K562 (cell line): ENCODE measurements at regions not wholly inside any gene's neighbourhood (a gene's known extent, or its start where the extent isn't known, plus 50 kb on each side); places are given as distances from the start of the nearest gene placed in this dataset.

Experiments
- ATAC-seq: fragments of 200-7000 bp; cut with Tn5 transposase; 3 replicates; pipeline ENCODE4 v1.9.1; 2020; ENCODE audit warnings: moderate library complexity
- BruUV-seq: library from RNA; stranded (reverse); fragments of 400-500 nt; replicated peaks from 2 replicates; lab custom pipeline; 2021; lab: Mats Ljungman, UMichigan
- CTCF ChIA-PET: fragments of 300-600 bp; formaldehyde crosslinking; extraction: SDS; loops from one replicate; lab custom pipeline; 2021; ENCODE audit warnings: low intra/inter-chr PET ratio; lab: Yijun Ruan, JAX
- POLR2A ChIA-PET: fragments of 300-600, 350-650 bp; sonication (Branson Sonifier 250); formaldehyde crosslinking; extraction: SDS; loops from one replicate; lab custom pipeline; 2021; ENCODE audit warnings: antibody characterized with exemption, inconsistent platforms; lab: Yijun Ruan, JAX
- DNase-seq, 4 experiments: peaks; one replicate each; pipeline versions ENCODE4 v3.0.0 to v3.0.0-alpha.2; 2011 to 2018; ENCODE audit warnings: low spot score in 3 of 4, mixed read lengths in 3 of 4; ENCODE audit errors: extremely low read depth in 1 of 4
- FAIRE-seq: peaks from 2 replicates; lab custom pipeline; 2011; peaks lifted over from hg19 to GRCh38; lab: Jason Lieb, UNC
- H2AFZ ChIP-seq: 2 replicates; pipeline ENCODE4 v1.6.0; 2011; ENCODE audit warnings: low read depth, low read length, control low read depth, inconsistent platforms
- H3K27ac ChIP-seq: fragments of 200-600 bp; 3 replicates; pipeline ENCODE4 v1.8.0; 2011; ENCODE audit warnings: low read depth, mild to moderate bottlenecking, control low read depth, inconsistent platforms, low read length, moderate library complexity, mixed read lengths; ENCODE audit errors: extremely low read depth
- H3K27me3 ChIP-seq, 2 experiments: fragments of 300-600 bp in 1 of 2; 2 replicates in 1 of 2; 3 replicates in 1 of 2; pipeline versions ENCODE4 v1.6.0 to v1.8.0; 2011; ENCODE audit warnings: inconsistent platforms in 2 of 2, low read length in 2 of 2, mild to moderate bottlenecking in 1 of 2, mixed read lengths in 1 of 2, moderate library complexity in 1 of 2; ENCODE audit not compliant: control insufficient read depth in 2 of 2, insufficient read depth in 2 of 2
- H3K36me3 ChIP-seq: fragments of 300-600 bp; 3 replicates; pipeline ENCODE4 v1.8.0; 2011; ENCODE audit warnings: mild to moderate bottlenecking, low read length, inconsistent platforms; ENCODE audit not compliant: control insufficient read depth, insufficient read depth
- H3K4me1 ChIP-seq, 2 experiments: fragments of 200-600 bp in 1 of 2; replicated peaks in 1 of 2; 2 replicates in 1 of 2; 3 replicates in 1 of 2; pipeline versions ENCODE4 v1.5.1 to v1.8.0; 2011; ENCODE audit warnings: inconsistent platforms in 2 of 2, low read length in 2 of 2, mild to moderate bottlenecking in 1 of 2, mixed read lengths in 1 of 2, moderate library complexity in 1 of 2; ENCODE audit not compliant: control insufficient read depth in 2 of 2, insufficient read depth in 2 of 2
- H3K4me2 ChIP-seq: 2 replicates; pipeline ENCODE4 v1.6.1; 2011; ENCODE audit warnings: low read length, control low read depth, inconsistent platforms, mixed read lengths; ENCODE audit not compliant: insufficient read depth
- H3K4me3 ChIP-seq: fragments of 200-600 bp; sonication (generic), shearing (Covaris generic); 2 replicates; pipeline ENCODE4 v1.5.1; 2016; ENCODE audit warnings: control low read depth, inconsistent platforms
- H3K79me2 ChIP-seq: fragments of 200-600 bp; 3 replicates; pipeline ENCODE4 v1.8.0; 2011; ENCODE audit warnings: low read length, inconsistent platforms; ENCODE audit not compliant: control insufficient read depth, insufficient read depth
- H3K9ac ChIP-seq, 2 experiments: 2 replicates each; pipeline versions ENCODE4 v1.6.0 to v1.6.1; 2011; ENCODE audit warnings: low read depth in 2 of 2, low read length in 2 of 2, control low read depth in 1 of 2, inconsistent platforms in 1 of 2, mild to moderate bottlenecking in 1 of 2, mixed read lengths in 1 of 2; ENCODE audit not compliant: insufficient read depth in 1 of 2
- H3K9me1 ChIP-seq: one replicate; pipeline ENCODE4 v1.6.0; 2011; ENCODE audit warnings: inconsistent platforms, mild to moderate bottlenecking, low read length, moderate library complexity; ENCODE audit not compliant: control insufficient read depth, insufficient read depth
- H3K9me3 ChIP-seq: replicated peaks from 2 replicates; pipeline ENCODE4 v1.5.1; 2011; ENCODE audit warnings: low read depth, low read length, inconsistent platforms; ENCODE audit not compliant: control insufficient read depth, insufficient read depth
- H4K20me1 ChIP-seq: replicated peaks from 2 replicates; pipeline ENCODE4 v1.6.1; 2011; ENCODE audit warnings: low read length, inconsistent platforms, mixed read lengths; ENCODE audit not compliant: control insufficient read depth, insufficient read depth
- ARHGAP35 ChIP-seq: fragments of 450-650 bp; IDR thresholded peaks from 2 replicates; pipeline ENCODE4 v1.6.1; 2018; ENCODE audit not compliant: partially characterized antibody
- HNRNPK ChIP-seq: fragments of 200-400 bp; formaldehyde crosslinking; IDR thresholded peaks from one replicate; pipeline ENCODE4 v1.6.1; 2018; ENCODE audit warnings: mild to moderate bottlenecking, low read depth, low read length; ENCODE audit not compliant: poor library complexity, severe bottlenecking
- PTRF ChIP-seq: fragments of 450-650 bp; IDR thresholded peaks from 2 replicates; pipeline ENCODE4 v1.6.1; 2016; ENCODE audit warnings: mild to moderate bottlenecking, missing genetic modification characterization, missing compliant biosample characterization
- SMAD2 ChIP-seq: fragments of 150-350 bp; IDR thresholded peaks from 2 replicates; pipeline ENCODE4 v1.6.1; 2014; ENCODE audit warnings: low read depth, mild to moderate bottlenecking, low read length
- ZC3H4 ChIP-seq: sonication (generic); formaldehyde crosslinking; IDR thresholded peaks from 2 replicates; pipeline ENCODE4 v1.9.0; 2021; ENCODE audit warnings: missing genetic modification reagents, borderline replicate concordance
- WGBS: fragments of 100-300 bp; shearing (Covaris generic); methylation state at CpG from one replicate; pipeline ENCODE4 v1.1.6; 2016; ENCODE audit warnings: low coverage, mixed read lengths; ENCODE audit not compliant: insufficient coverage; ENCODE audit errors: missing lambda C conversion rate; 5-methylcytosine and 5-hydroxymethylcytosine counted together
- in situ Hi-C: fragments of 300-500 bp; cut with MboI; formaldehyde crosslinking; loops from 4 replicates; pipeline ENCODE4 v1.15.0; 2018; ENCODE audit warnings: inconsistent platforms, mixed read lengths
- intact Hi-C: fragments of 100-400 bp; cut with micrococcal nuclease; formaldehyde crosslinking; loops from 2 replicates; pipeline ENCODE4 v1.14.2; 2022
- TF ChIP-seq, protein P1 (sequence below): sonication (generic); formaldehyde crosslinking; IDR thresholded peaks from 2 replicates; pipeline ENCODE4 v1.8.0; 2023; ENCODE audit warnings: missing genetic modification reagents, mild to moderate bottlenecking, borderline replicate concordance
- TF ChIP-seq, protein P2 (sequence below): fragments of 450-650 bp; formaldehyde crosslinking; IDR thresholded peaks from 2 replicates; pipeline ENCODE4 v1.4.0; 2020; ENCODE audit warnings: mild to moderate bottlenecking, moderate library complexity

DNA sequence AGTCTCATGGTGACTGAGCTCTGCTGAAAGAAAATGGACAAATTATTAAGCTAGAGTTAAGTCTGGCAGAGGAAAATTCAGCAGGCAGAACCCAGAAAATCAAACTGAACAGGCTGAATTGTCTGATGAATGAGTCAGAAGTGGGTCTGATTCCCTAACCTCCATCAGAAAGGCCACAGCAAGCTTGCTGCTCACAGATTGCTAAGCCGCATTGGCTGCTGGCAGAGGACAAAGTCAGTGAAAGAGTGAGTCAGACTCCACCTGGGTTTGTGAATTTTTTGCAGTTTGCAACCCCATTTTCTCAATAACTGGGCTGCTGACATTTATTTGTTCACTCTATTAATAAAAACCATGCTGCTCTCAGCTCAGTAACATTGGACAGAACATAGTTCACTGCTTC is 191.3 kb downstream of the EPM2A start:
- H3K36me3 ChIP-seq = no peaks in the 10 kb centered on the region
- no peaks in the 10 kb centered on the region for H3K9me3 ChIP-seq
- DNase-seq (no peak), FAIRE-seq (peak; percentile 15), ATAC-seq (no peak)
- WGBS = 0% methylated on average over 1 of the region's 1 CpG
- no peaks in the 10 kb centered on the region for H3K9me1 ChIP-seq
- CTCF ChIA-PET = no interaction called here
- H2AFZ ChIP-seq = no peak overlapping the region
- POLR2A ChIA-PET = interaction anchor here (0.6 kb wide), 1 partner anchor 66 kb away, joined by 3 read pairs; no protein-coding TSS in a partner anchor
- H4K20me1 ChIP-seq = no peaks in the 10 kb centered on the region
- no peaks in the 10 kb centered on the region for H3K27me3 ChIP-seq
- no peak overlapping the region for H3K9ac ChIP-seq
- H3K27ac ChIP-seq = no peak overlapping the region
- in situ Hi-C loops = no loop called here
- H3K4me2 ChIP-seq = no peak overlapping the region
- intact Hi-C loops = no loop called here
- BruUV-seq = no TSS peak
- no peaks in the 10 kb centered on the region for H3K4me1 ChIP-seq
- no peak overlapping the region for H3K4me3 ChIP-seq
- no peaks in the 10 kb centered on the region for H3K79me2 ChIP-seq
- TF ChIP-seq ARHGAP35 (no peak), HNRNPK (no peak), ZC3H4 (CRISPR knock-in tag) (no peak), PTRF (tag) (no peak), SMAD2 (no peak)
- TF ChIP-seq, protein P1, sequence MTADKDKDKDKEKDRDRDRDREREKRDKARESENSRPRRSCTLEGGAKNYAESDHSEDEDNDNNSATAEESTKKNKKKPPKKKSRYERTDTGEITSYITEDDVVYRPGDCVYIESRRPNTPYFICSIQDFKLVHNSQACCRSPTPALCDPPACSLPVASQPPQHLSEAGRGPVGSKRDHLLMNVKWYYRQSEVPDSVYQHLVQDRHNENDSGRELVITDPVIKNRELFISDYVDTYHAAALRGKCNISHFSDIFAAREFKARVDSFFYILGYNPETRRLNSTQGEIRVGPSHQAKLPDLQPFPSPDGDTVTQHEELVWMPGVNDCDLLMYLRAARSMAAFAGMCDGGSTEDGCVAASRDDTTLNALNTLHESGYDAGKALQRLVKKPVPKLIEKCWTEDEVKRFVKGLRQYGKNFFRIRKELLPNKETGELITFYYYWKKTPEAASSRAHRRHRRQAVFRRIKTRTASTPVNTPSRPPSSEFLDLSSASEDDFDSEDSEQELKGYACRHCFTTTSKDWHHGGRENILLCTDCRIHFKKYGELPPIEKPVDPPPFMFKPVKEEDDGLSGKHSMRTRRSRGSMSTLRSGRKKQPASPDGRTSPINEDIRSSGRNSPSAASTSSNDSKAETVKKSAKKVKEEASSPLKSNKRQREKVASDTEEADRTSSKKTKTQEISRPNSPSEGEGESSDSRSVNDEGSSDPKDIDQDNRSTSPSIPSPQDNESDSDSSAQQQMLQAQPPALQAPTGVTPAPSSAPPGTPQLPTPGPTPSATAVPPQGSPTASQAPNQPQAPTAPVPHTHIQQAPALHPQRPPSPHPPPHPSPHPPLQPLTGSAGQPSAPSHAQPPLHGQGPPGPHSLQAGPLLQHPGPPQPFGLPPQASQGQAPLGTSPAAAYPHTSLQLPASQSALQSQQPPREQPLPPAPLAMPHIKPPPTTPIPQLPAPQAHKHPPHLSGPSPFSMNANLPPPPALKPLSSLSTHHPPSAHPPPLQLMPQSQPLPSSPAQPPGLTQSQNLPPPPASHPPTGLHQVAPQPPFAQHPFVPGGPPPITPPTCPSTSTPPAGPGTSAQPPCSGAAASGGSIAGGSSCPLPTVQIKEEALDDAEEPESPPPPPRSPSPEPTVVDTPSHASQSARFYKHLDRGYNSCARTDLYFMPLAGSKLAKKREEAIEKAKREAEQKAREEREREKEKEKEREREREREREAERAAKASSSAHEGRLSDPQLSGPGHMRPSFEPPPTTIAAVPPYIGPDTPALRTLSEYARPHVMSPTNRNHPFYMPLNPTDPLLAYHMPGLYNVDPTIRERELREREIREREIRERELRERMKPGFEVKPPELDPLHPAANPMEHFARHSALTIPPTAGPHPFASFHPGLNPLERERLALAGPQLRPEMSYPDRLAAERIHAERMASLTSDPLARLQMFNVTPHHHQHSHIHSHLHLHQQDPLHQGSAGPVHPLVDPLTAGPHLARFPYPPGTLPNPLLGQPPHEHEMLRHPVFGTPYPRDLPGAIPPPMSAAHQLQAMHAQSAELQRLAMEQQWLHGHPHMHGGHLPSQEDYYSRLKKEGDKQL (CRISPR knock-in tag) = no peak
- TF ChIP-seq, protein P2, sequence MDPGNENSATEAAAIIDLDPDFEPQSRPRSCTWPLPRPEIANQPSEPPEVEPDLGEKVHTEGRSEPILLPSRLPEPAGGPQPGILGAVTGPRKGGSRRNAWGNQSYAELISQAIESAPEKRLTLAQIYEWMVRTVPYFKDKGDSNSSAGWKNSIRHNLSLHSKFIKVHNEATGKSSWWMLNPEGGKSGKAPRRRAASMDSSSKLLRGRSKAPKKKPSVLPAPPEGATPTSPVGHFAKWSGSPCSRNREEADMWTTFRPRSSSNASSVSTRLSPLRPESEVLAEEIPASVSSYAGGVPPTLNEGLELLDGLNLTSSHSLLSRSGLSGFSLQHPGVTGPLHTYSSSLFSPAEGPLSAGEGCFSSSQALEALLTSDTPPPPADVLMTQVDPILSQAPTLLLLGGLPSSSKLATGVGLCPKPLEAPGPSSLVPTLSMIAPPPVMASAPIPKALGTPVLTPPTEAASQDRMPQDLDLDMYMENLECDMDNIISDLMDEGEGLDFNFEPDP (CRISPR knock-in tag) = no peak
